Tibial nerve (tissue), 4 donors: ENCODE measurements at regions not wholly inside any gene's neighbourhood (a gene's known extent, or its start where the extent isn't known, plus 50 kb on each side); places are given as distances from the start of the nearest gene placed in this dataset.
"Not testable (repeated sequence)": the region's sequence is repeated elsewhere in the genome, so short reads cannot be mapped to it uniquely, and the experiment has no call there.

Experiments
- DNase-seq, 2 donors: peaks; one replicate each; pipeline ENCODE4 v3.0.0-alpha.2; 2019; ENCODE audit warnings: low spot score in 2 of 2
- H3K27ac ChIP-seq, 4 donors: fragments of 200-600 bp; sonication (generic) in 3 of 4; one replicate each; pipeline ENCODE4 v1.5.1; 2017 to 2019; ENCODE audit warnings: mild to moderate bottlenecking in 1 of 4
- H3K27me3 ChIP-seq, 2 donors: fragments of 200-600 bp; sonication (generic) in 1 of 2; one replicate each; pipeline versions ENCODE4 v1.5.1 to v1.6.0; 2017 to 2019
- H3K36me3 ChIP-seq, 3 donors: fragments of 200-600 bp; sonication (generic); one replicate each; pipeline ENCODE4 v1.5.1; 2018 to 2019
- H3K4me1 ChIP-seq, 4 donors: fragments of 200-600 bp; sonication (generic) in 3 of 4; one replicate each; pipeline ENCODE4 v1.5.1; 2017 to 2019
- H3K4me3 ChIP-seq, 4 donors: fragments of 200-600 bp; sonication (generic) in 3 of 4; one replicate each; pipeline ENCODE4 v1.5.1; 2017 to 2019; ENCODE audit warnings: mild to moderate bottlenecking in 1 of 4, moderate library complexity in 1 of 4
- H3K9me3 ChIP-seq, 4 donors: fragments of 200-600 bp; sonication (generic) in 3 of 4; one replicate each; pipeline ENCODE4 v1.5.1; 2017 to 2019
- EP300 ChIP-seq, 2 donors: sonication (generic); formaldehyde crosslinking; IDR thresholded peaks; one replicate each; pipeline ENCODE4 v1.6.1; 2017; ENCODE audit warnings: antibody characterized with exemption in 2 of 2, mild to moderate bottlenecking in 1 of 2
- POLR2A ChIP-seq, 2 donors: fragments of 450-650 bp; IDR thresholded peaks; one replicate each; pipeline ENCODE4 v1.6.1; 2017; ENCODE audit warnings: antibody characterized with exemption in 2 of 2, mild to moderate bottlenecking in 2 of 2, moderate library complexity in 2 of 2
- WGBS, 2 donors: methylation state at CpG; one replicate each; pipeline ENCODE4 v1.1.5; 2018; 5-methylcytosine and 5-hydroxymethylcytosine counted together
- TF ChIP-seq, protein P1 (sequence below), 5 experiments: fragments of 200-600 bp in 3 of 5; fragments of 450-650 bp in 2 of 5; sonication (generic) in 3 of 5; IDR thresholded peaks; one replicate each; pipeline ENCODE4 v1.5.1; 2016 to 2019; ENCODE audit warnings: antibody characterized with exemption in 5 of 5, mild to moderate bottlenecking in 3 of 5, moderate library complexity in 2 of 5

DNA sequence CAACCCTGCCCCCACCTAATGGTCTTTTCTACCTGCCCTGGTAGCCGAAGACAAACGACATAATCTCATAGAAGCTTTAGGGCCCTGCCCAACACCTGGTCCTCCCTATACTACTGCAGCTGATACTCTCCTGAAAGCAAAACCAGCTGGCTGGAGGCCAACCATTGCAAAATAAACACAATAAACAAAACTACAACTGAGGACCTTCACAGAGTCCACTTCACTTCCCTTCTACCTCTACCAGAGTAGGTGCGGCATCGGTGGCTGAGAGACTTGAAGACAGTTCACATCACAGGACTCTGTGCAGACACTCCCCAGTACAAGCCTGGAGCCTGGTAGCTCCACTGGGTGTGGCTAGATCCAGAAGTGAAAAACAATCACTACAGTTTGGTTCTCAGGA lies 476.2 kb downstream of the MMUT start:
- Histone ChIP-seq H3K9me3 (peaks cover 0 to 34% (median 0%) of the 10 kb centered on the region in 4 donors), H3K27me3 (no peaks in the 10 kb centered on the region), H3K4me3 (no peak overlapping the region), H3K36me3 (no peaks in the 10 kb centered on the region), H3K4me1 (no peaks in the 10 kb centered on the region), H3K27ac (no peak overlapping the region)
- 82 to 95% methylated on average over 4 of the region's 4 CpGs for WGBS, 2 donors
- TF ChIP-seq EP300 (IDR thresholded peaks at IDR 0.05) (no peak), POLR2A (IDR thresholded peaks at IDR 0.05) (no peak)
- TF ChIP-seq, protein P1, sequence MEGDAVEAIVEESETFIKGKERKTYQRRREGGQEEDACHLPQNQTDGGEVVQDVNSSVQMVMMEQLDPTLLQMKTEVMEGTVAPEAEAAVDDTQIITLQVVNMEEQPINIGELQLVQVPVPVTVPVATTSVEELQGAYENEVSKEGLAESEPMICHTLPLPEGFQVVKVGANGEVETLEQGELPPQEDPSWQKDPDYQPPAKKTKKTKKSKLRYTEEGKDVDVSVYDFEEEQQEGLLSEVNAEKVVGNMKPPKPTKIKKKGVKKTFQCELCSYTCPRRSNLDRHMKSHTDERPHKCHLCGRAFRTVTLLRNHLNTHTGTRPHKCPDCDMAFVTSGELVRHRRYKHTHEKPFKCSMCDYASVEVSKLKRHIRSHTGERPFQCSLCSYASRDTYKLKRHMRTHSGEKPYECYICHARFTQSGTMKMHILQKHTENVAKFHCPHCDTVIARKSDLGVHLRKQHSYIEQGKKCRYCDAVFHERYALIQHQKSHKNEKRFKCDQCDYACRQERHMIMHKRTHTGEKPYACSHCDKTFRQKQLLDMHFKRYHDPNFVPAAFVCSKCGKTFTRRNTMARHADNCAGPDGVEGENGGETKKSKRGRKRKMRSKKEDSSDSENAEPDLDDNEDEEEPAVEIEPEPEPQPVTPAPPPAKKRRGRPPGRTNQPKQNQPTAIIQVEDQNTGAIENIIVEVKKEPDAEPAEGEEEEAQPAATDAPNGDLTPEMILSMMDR (IDR thresholded peaks at IDR 0.05), result no peak
- no peak for DNase-seq

DNA sequence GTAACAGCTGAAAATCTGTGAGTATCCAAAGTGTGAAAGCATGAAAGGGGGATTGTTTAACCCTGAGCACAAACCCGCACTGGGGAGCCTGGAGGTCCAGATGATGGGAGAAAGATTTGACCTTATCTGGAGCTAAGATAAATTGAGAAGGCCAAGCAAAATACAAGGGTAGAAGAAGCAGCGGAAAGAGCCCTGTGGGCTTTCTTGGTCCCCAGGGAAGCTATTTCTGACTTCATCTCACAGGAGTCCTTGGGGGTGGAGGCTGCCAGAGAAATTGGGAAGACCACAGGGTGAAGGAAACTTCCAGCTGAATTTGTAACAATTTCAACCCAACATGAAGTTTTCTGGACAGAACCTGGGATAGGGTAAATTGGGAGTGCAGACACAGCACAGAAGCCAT lies 476.9 kb downstream of the MMUT start:
- no peak for TF ChIP-seq EP300 (IDR thresholded peaks at IDR 0.05)
- TF ChIP-seq POLR2A (IDR thresholded peaks at IDR 0.05), result no peak
- TF ChIP-seq, protein P1 (IDR thresholded peaks at IDR 0.05), result no peak
- Histone ChIP-seq H3K9me3 (peaks cover 0 to 34% (median 0%) of the 10 kb centered on the region in 4 donors), H3K27me3 (no peaks in the 10 kb centered on the region), H3K4me3 (no peak overlapping the region), H3K4me1 (no peaks in the 10 kb centered on the region), H3K27ac (no peak overlapping the region), H3K36me3 (no peaks in the 10 kb centered on the region)
- no peak for DNase-seq
- 28% methylated on average over 2 of the region's 2 CpGs for WGBS, 2 donors

DNA sequence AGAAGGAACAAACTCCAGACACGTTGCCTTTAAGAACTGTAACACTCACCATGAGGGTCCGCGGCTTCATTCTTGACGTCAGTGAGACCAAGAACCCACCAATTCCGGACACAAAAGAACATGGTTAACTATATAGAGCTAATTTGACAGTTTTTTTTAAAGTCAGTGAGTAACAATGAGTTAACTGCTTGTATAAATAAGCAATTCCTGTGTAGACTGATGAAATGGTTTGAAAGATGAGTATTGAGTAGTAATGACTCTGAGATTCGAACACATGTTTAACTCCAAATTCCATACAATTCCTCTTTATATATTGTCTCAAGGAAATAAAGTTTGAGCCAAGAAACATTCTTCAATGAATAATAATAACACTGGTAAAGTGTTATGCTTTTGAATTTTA lies 478.0 kb downstream of the MMUT start:
- H3K27ac ChIP-seq, result no peak overlapping the region
- H3K9me3 ChIP-seq, result peaks cover 0 to 27% (median 0%) of the 10 kb centered on the region in 4 donors
- no peak for TF ChIP-seq POLR2A (IDR thresholded peaks at IDR 0.05)
- TF ChIP-seq, protein P1 (IDR thresholded peaks at IDR 0.05), result no peak
- TF ChIP-seq EP300 (IDR thresholded peaks at IDR 0.05), result no peak
- no peak for DNase-seq
- 80 to 89% methylated on average over 6 of the region's 6 CpGs for WGBS, 2 donors
- H3K4me1 ChIP-seq, result no peaks in the 10 kb centered on the region
- H3K4me3 ChIP-seq, result no peak overlapping the region
- H3K27me3 ChIP-seq, result no peaks in the 10 kb centered on the region
- H3K36me3 ChIP-seq, result no peaks in the 10 kb centered on the region

DNA sequence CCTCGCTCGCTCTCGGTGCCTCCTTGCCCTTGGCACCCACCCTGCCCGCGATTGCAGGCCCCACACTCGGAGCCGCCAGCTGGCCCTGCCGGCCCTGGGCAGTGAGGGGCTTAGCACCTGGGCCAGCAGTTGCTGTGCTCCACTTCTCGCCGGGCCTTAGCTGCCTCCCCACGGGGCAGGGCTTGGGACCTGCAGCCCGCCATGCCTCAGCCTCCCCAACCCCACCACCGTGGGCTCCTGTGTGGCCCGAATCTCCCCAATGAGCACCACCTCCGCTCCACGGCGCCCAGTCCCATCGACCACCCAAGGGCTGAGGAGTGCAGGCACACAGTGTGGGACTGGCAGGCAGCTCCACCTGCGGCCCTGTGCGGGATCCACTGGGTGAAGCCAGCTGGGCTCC lies 479.1 kb downstream of the MMUT start:
- not testable (repeated sequence) for H3K27ac ChIP-seq, H3K36me3 ChIP-seq, DNase-seq, H3K4me1 ChIP-seq, H3K4me3 ChIP-seq, H3K27me3 ChIP-seq
- H3K9me3 ChIP-seq, result peaks cover 0 to 21% (median 0%) of the 10 kb centered on the region in 4 donors
- 89 to 95% methylated on average over 18 to 20 of the region's 20 CpGs for WGBS, 2 donors

DNA sequence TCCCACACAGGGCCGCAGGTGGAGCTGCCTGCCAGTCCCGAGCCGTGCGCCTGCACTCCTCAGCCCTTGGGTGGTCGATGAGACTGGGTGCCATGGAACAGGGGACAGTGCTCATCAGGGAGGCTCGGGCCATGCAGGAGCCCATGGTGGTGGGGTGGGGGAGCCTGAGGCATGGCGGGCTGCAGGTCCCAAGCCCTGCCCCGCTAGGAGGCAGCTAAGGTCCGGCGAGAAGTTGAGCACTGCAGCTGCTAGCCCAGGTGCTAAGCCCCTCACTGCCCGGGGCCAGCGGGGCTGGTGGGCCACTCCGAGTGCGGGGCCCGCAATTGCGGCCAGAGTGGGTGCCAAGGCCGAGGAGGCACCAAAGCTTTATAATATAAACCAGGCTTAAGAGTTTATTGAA lies 479.7 kb downstream of the MMUT start:
- peaks cover 0 to 19% (median 0%) of the 10 kb centered on the region in 4 donors for H3K9me3 ChIP-seq
- H3K4me1 ChIP-seq, result no peaks in the 10 kb centered on the region
- no peak for DNase-seq
- no peaks in the 10 kb centered on the region for H3K27me3 ChIP-seq
- H3K4me3 ChIP-seq, result no peak overlapping the region
- H3K36me3 ChIP-seq, result no peaks in the 10 kb centered on the region
- 93 to 97% methylated on average over 13 to 17 of the region's 17 CpGs for WGBS, 2 donors
- H3K27ac ChIP-seq, result no peak overlapping the region
- TF ChIP-seq EP300 (IDR thresholded peaks at IDR 0.05), result no peak
- TF ChIP-seq, protein P1 (IDR thresholded peaks at IDR 0.05), result no peak
- TF ChIP-seq POLR2A (IDR thresholded peaks at IDR 0.05), result no peak

DNA sequence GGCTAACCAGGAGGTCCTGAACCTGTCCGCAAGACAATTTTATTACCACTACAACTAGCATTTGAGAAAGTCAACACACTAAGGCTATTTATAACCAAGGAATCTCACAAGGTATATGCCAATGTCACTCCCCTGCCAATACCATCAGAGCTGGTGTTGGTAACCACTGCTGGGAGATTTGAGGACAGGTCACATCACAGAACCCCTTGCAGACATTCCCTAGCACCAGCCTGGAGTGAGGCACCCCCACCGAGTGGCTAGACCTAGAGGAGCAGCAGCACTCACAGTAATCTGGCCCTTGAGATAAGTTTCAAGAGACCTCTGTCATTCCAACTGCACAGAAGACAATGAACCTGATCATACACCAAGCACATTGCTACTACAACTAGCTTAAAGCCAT lies 483.2 kb downstream of the MMUT start:
- no peak for DNase-seq
- WGBS, 2 donors, result 66 to 70% methylated on average over 2 of the region's 2 CpGs
- TF ChIP-seq, protein P1 (IDR thresholded peaks at IDR 0.05), result no peak
- TF ChIP-seq EP300 (IDR thresholded peaks at IDR 0.05), result no peak
- TF ChIP-seq POLR2A (IDR thresholded peaks at IDR 0.05), result no peak
- no peak overlapping the region for H3K27ac ChIP-seq
- no peaks in the 10 kb centered on the region for H3K36me3 ChIP-seq
- no peak overlapping the region for H3K4me3 ChIP-seq
- no peaks in the 10 kb centered on the region for H3K4me1 ChIP-seq
- peaks cover 0 to 9% (median 0%) of the 10 kb centered on the region in 4 donors for H3K9me3 ChIP-seq
- H3K27me3 ChIP-seq, result no peaks in the 10 kb centered on the region
